H9 (cell line): ENCODE measurements at regions not wholly inside any gene's neighbourhood (a gene's known extent, or its start where the extent isn't known, plus 50 kb on each side); places are given as distances from the start of the nearest gene placed in this dataset.
A peak's percentile ranks its signal among the peaks of the same experiment; 100 is the strongest.

Experiments used
- DNase-seq: peaks from one replicate; pipeline ENCODE4 v3.0.0-alpha.2; 2017
- H2AFZ ChIP-seq: one replicate; pipeline ENCODE4 v1.6.1; 2013; ENCODE audit warnings: mild to moderate bottlenecking, low read length, control low read depth, moderate library complexity
- H2AK5ac ChIP-seq: 2 replicates; pipeline ENCODE4 v1.6.1; 2013; ENCODE audit warnings: low read length, control low read depth, mixed read lengths; ENCODE audit not compliant: insufficient read length
- H2BK120ac ChIP-seq: one replicate; pipeline ENCODE4 v1.6.1; 2013; ENCODE audit warnings: low read depth, mild to moderate bottlenecking, low read length, control low read depth, inconsistent platforms; ENCODE audit not compliant: poor library complexity, severe bottlenecking
- H2BK12ac ChIP-seq: 2 replicates; pipeline ENCODE4 v1.6.1; 2013; ENCODE audit warnings: low read length, control low read depth, mixed read lengths, low read depth; ENCODE audit not compliant: insufficient read length
- H2BK15ac ChIP-seq: 2 replicates; pipeline ENCODE4 v1.6.1; 2013; ENCODE audit warnings: low read depth, low read length, control low read depth
- H2BK20ac ChIP-seq: one replicate; pipeline ENCODE4 v1.6.1; 2013; ENCODE audit warnings: low read depth, mild to moderate bottlenecking, low read length, control low read depth, inconsistent platforms; ENCODE audit not compliant: poor library complexity, severe bottlenecking
- H2BK5ac ChIP-seq: 2 replicates; pipeline ENCODE4 v1.6.1; 2013; ENCODE audit warnings: low read length, control low read depth, mixed read lengths; ENCODE audit not compliant: insufficient read length
- H3K14ac ChIP-seq: 2 replicates; pipeline ENCODE4 v1.6.1; 2013; ENCODE audit warnings: low read length, control low read depth; ENCODE audit not compliant: insufficient read depth
- H3K18ac ChIP-seq: 2 replicates; pipeline ENCODE4 v1.6.1; 2013; ENCODE audit warnings: low read depth, mild to moderate bottlenecking, mixed read lengths, low read length, control low read depth; ENCODE audit not compliant: insufficient read length
- H3K23ac ChIP-seq: 2 replicates; pipeline ENCODE4 v1.6.1; 2013; ENCODE audit warnings: low read length, control low read depth, mixed read lengths, low read depth; ENCODE audit not compliant: insufficient read length
- H3K23me2 ChIP-seq: 2 replicates; pipeline ENCODE4 v1.6.1; 2013; ENCODE audit warnings: low read depth, mild to moderate bottlenecking, mixed read lengths, low read length, control low read depth; ENCODE audit not compliant: insufficient read length, poor library complexity, severe bottlenecking
- H3K27ac ChIP-seq: 2 replicates; pipeline ENCODE4 v1.5.1; 2013; ENCODE audit warnings: low read length, control low read depth, mixed read lengths, low read depth; ENCODE audit not compliant: insufficient read length
- H3K27me3 ChIP-seq: 2 replicates; pipeline ENCODE4 v1.6.1; 2013; ENCODE audit warnings: low read length, control low read depth, inconsistent platforms; ENCODE audit not compliant: insufficient read depth
- H3K4ac ChIP-seq: 2 replicates; pipeline ENCODE4 v1.6.1; 2013; ENCODE audit warnings: low read depth, mild to moderate bottlenecking, control low read depth, inconsistent platforms, low read length, moderate library complexity
- H3K4me1 ChIP-seq: 2 replicates; pipeline ENCODE4 v1.6.1; 2013; ENCODE audit warnings: low read length, control low read depth, inconsistent platforms; ENCODE audit not compliant: insufficient read depth
- H3K4me2 ChIP-seq: 2 replicates; pipeline ENCODE4 v1.6.1; 2013; ENCODE audit warnings: low read length, control low read depth, mixed read lengths; ENCODE audit not compliant: insufficient read length, insufficient read depth
- H3K56ac ChIP-seq: 2 replicates; pipeline ENCODE4 v1.6.1; 2013; ENCODE audit warnings: low read depth, mild to moderate bottlenecking, mixed read lengths, low read length, control low read depth; ENCODE audit not compliant: insufficient read length
- H3K79me1 ChIP-seq: 2 replicates; pipeline ENCODE4 v1.6.1; 2013; ENCODE audit warnings: low read depth, mild to moderate bottlenecking, moderate library complexity, low read length, control low read depth, inconsistent platforms; ENCODE audit not compliant: insufficient read depth, poor library complexity, severe bottlenecking
- H3K79me2 ChIP-seq: 2 replicates; pipeline ENCODE4 v1.6.1; 2013; ENCODE audit warnings: low read length, control low read depth, inconsistent platforms; ENCODE audit not compliant: insufficient read depth
- H3K9ac ChIP-seq: 2 replicates; pipeline ENCODE4 v1.6.1; 2013; ENCODE audit warnings: low read length, control low read depth, mixed read lengths; ENCODE audit not compliant: insufficient read length; ENCODE audit errors: extremely low read depth
- H3K9me3 ChIP-seq: one replicate; pipeline ENCODE4 v1.6.1; 2013; ENCODE audit warnings: low read depth, low read length, inconsistent platforms; ENCODE audit not compliant: control insufficient read depth
- H3T11ph ChIP-seq: one replicate; pipeline ENCODE4 v1.6.1; 2013; ENCODE audit warnings: mild to moderate bottlenecking, low read length, control low read depth, inconsistent platforms
- H4K20me1 ChIP-seq: one replicate; pipeline ENCODE4 v1.6.1; 2013; ENCODE audit not compliant: control insufficient read depth, insufficient read length, insufficient read depth
- H4K5ac ChIP-seq: 2 replicates; pipeline ENCODE4 v1.6.1; 2013; ENCODE audit warnings: low read depth, mild to moderate bottlenecking, mixed read lengths, low read length, control low read depth; ENCODE audit not compliant: insufficient read length
- H4K8ac ChIP-seq: replicated peaks from 2 replicates; pipeline ENCODE4 v1.6.1; 2013; ENCODE audit warnings: low read length, control low read depth, mixed read lengths, low read depth; ENCODE audit not compliant: insufficient read length
- H4K91ac ChIP-seq: 2 replicates; pipeline ENCODE4 v1.6.1; 2013; ENCODE audit warnings: low read depth, mild to moderate bottlenecking, moderate library complexity, mixed read lengths, low read length, control low read depth; ENCODE audit not compliant: insufficient read length
- H3K27ac Mint-ChIP-seq, 3 experiments: 2 replicates in 2 of 3; 3 replicates in 1 of 3; pipeline ENCODE4 v1.8.0; 2020 to 2021; ENCODE audit warnings: mixed read lengths in 3 of 3, mild to moderate bottlenecking in 1 of 3, moderate library complexity in 1 of 3
- H3K27me3 Mint-ChIP-seq: 2 replicates; pipeline ENCODE4 v1.8.0; 2021; ENCODE audit warnings: low read depth, mild to moderate bottlenecking, moderate library complexity, mixed read lengths
- H3K36me3 Mint-ChIP-seq, 3 experiments: 2 replicates in 2 of 3; 3 replicates in 1 of 3; pipeline ENCODE4 v1.8.0; 2020 to 2021; ENCODE audit warnings: low read depth in 3 of 3, mixed read lengths in 3 of 3; ENCODE audit not compliant: insufficient read depth in 1 of 3
- H3K4me1 Mint-ChIP-seq, 2 experiments: 2 replicates each; pipeline ENCODE4 v1.8.0; 2020; ENCODE audit warnings: mixed read lengths in 2 of 2
- H3K4me3 Mint-ChIP-seq, 2 experiments: 2 replicates in 1 of 2; 3 replicates in 1 of 2; pipeline ENCODE4 v1.8.0; 2020 to 2021; ENCODE audit warnings: mild to moderate bottlenecking in 2 of 2, mixed read lengths in 2 of 2, moderate library complexity in 1 of 2
- H3K9me3 Mint-ChIP-seq, 2 experiments: 2 replicates in 1 of 2; 3 replicates in 1 of 2; pipeline ENCODE4 v1.8.0; 2020; ENCODE audit warnings: mild to moderate bottlenecking in 2 of 2, mixed read lengths in 2 of 2, moderate library complexity in 1 of 2
- WGBS: extraction: QIAGEN DNeasy Blood & Tissue Kit; methylation state at CpG from one replicate; pipeline ENCODE4 v1.1.7; 2013; ENCODE audit warnings: missing lambda C conversion rate, low lambda C conversion rate, mixed read lengths; ENCODE audit not compliant: insufficient read length; ENCODE audit errors: extremely low coverage; 5-methylcytosine and 5-hydroxymethylcytosine counted together
- TF ChIP-seq, protein P1 (sequence below): fragments of 200-600 bp; sonication (generic); conservative IDR thresholded peaks from 3 replicates; pipeline ENCODE4 v1.8.0; 2021; ENCODE audit warnings: antibody characterized with exemption, mild to moderate bottlenecking

DNA sequence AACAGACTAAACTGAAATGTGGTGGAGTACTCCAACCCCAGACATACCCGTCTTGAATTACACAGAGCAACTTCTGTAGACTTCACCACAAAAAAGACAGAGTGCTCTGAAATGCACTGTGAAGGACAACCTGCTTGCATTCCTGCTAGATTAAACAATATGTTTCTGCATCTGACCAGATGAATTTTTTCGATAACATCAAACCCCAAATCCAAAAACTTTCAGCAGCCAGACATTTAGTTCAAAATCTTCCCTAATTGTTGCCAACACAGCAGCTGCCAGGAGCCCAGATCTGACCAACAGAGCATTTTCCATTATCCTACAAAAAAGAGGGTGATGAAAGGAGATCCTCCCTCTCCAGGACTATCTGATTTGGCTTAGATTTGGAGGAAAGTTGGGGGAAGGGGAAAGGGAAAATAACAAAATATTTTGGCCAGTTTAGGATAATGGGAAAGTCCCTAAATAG is 356.5 kb downstream of the PDGFC start:
- H4K91ac ChIP-seq: no peak overlapping the region
- DNase-seq: no peak
- H2BK20ac ChIP-seq: no peak overlapping the region
- H3K27me3 ChIP-seq: no peaks in the 10 kb centered on the region
- H4K20me1 ChIP-seq: no peaks in the 10 kb centered on the region
- H2BK12ac ChIP-seq: no peak overlapping the region
- no peaks in the 10 kb centered on the region for H3K79me1 ChIP-seq
- no peaks in the 10 kb centered on the region for H3K4me1 ChIP-seq
- TF ChIP-seq, protein P1, sequence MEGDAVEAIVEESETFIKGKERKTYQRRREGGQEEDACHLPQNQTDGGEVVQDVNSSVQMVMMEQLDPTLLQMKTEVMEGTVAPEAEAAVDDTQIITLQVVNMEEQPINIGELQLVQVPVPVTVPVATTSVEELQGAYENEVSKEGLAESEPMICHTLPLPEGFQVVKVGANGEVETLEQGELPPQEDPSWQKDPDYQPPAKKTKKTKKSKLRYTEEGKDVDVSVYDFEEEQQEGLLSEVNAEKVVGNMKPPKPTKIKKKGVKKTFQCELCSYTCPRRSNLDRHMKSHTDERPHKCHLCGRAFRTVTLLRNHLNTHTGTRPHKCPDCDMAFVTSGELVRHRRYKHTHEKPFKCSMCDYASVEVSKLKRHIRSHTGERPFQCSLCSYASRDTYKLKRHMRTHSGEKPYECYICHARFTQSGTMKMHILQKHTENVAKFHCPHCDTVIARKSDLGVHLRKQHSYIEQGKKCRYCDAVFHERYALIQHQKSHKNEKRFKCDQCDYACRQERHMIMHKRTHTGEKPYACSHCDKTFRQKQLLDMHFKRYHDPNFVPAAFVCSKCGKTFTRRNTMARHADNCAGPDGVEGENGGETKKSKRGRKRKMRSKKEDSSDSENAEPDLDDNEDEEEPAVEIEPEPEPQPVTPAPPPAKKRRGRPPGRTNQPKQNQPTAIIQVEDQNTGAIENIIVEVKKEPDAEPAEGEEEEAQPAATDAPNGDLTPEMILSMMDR: no peak
- H2BK5ac ChIP-seq: no peak overlapping the region
- no peak overlapping the region for H4K8ac ChIP-seq
- no peaks in the 10 kb centered on the region for H3K23me2 ChIP-seq
- peak overlapping the region; percentile 5 for H2AFZ ChIP-seq
- H3K18ac ChIP-seq: no peak overlapping the region
- H4K5ac ChIP-seq: no peak overlapping the region
- Mint-ChIP-seq H3K4me3 (no peak overlapping the region), H3K27ac (no peak overlapping the region), H3K4me1 (peaks cover 5 to 6% of the 10 kb centered on the region in 2 experiments), H3K9me3 (no peaks in the 10 kb centered on the region), H3K27me3 (no peaks in the 10 kb centered on the region), H3K36me3 (no peaks in the 10 kb centered on the region)
- no peak overlapping the region for H2AK5ac ChIP-seq
- H2BK15ac ChIP-seq: no peak overlapping the region
- H3K56ac ChIP-seq: no peak overlapping the region
- no peak overlapping the region for H3K27ac ChIP-seq
- no peak overlapping the region for H2BK120ac ChIP-seq
- H3K23ac ChIP-seq: no peak overlapping the region
- H3K9me3 ChIP-seq: no peaks in the 10 kb centered on the region
- no peak overlapping the region for H3K4ac ChIP-seq
- no peak overlapping the region for H3K4me2 ChIP-seq
- H3K14ac ChIP-seq: no peak overlapping the region
- no peak overlapping the region for H3T11ph ChIP-seq
- no CpG with 5 or more reads among the region's 2 CpGs for WGBS
- no peak overlapping the region for H3K9ac ChIP-seq
- H3K79me2 ChIP-seq: no peaks in the 10 kb centered on the region
